GM21367 (cell line): ENCODE measurements at regions not wholly inside any gene's neighbourhood (a gene's known extent, or its start where the extent isn't known, plus 50 kb on each side); places are given as distances from the start of the nearest gene placed in this dataset.

Source experiments
- ATAC-seq: cut with Tn5 transposase; IDR thresholded peaks from one replicate; pipeline ENCODE4 v1.9.1; 2021; ENCODE audit not compliant: unreplicated experiment

DNA sequence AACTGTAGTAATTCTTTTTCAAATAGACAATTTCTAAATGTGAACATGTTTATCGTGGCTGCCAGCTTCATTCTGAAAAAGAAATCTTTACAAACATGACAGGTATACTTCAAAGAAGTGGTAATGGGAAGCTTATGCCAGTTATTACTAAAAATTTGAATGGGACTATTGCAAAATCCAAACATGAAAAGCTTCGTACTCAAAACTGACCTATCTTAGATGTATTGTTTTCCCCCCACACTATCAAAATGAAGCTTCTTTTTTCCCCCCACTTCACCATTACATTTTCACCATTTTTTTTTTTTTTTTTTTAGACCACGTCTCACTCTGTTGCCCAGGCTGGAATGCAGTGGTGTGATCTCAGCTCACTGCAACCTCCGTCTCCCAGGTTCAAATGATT lies 50.4 kb upstream of the SERTAD2 start:
- no peak for ATAC-seq

DNA sequence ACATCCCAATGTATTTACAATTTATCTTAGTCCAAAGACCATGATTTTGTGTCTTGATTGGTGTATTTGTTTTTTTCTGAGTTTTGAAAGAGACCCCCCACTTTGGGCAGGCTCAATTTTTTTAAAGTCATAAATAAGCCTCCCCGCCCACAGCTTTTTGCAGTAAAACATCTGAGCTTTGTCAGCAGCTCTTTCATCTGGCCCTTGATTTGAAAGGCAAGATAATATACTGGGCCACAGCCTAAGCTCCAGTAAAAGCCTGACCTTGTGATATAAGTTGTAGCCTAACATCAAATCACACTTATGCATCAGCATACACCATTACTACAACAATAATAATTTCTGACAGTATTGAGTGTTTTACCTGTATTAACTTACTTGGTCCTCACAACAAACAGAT lies 51.3 kb upstream of the SERTAD2 start:
- no peak for ATAC-seq

DNA sequence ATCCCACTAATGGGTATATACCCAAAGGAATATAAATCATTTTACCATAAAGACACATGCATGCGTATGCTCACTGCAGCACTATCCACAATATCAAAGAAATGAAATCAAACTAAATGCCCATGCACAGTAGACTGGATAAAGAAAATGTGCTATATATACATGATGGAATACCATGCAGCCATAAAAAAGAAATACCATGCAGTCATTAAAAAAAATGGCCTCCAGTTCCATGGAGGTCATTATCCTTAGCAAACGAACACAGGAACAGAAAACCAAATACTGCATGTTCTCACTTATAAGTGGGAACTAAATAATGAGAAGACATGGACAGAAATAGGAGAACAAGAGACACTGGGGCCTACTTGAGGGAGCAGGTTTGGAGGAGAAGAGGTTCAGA lies 53.6 kb upstream of the SERTAD2 start:
- no peak for ATAC-seq

GRCh38 chr2:64708829-64709228 lies 55.1 kb upstream of the SERTAD2 start:
- ATAC-seq: no peak

DNA sequence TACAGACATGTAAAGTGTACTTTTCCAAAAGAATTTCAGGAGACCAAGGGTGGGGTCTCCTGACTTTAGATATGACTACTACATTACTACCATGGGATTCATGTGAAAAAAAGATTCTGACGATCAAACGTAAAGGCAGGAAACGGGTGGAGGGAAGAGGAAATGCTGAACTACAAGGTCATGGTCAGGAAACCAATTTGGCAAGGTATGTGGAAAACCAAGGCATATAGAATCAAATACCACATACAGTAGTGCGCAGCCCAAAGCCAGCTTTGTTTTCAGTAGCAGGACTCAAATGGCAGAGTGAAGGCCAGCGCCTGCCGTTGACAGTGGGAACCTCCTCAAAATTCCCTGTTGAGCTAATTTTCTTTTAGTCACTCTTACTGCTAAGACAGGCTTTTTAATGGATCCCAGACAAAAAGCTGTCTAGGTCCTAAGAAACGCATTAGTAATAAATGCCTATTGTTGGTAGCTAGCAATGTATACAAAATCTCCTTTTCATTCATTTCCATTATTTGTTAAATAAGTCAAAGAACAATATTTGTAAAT lies 57.6 kb upstream of the SERTAD2 start:
- no peak for ATAC-seq

DNA sequence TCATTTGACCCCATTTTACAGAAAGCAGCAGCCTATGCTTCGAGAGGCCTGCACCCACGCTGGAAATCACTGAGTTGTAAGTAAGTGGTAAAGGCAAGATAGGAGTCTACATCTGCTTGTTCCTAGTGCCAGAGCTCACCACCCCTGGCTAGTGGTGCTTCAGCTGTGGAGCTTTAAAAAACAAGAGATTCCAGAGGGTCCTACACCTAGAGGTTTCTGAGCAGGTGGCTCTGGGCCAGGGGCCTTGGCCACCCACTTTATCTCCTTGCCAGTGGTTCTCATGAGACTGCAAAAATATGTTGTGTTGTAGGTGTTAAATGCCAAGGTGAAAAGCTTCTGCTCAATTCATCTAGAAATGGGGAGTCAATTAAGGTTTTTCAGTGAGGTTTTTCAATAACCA lies 60.0 kb upstream of the SERTAD2 start:
- ATAC-seq: no peak

GRCh38 chr2:64716569-64716968 lies 62.9 kb upstream of the SERTAD2 start:
- ATAC-seq: no peak

- no peak for ATAC-seq
Measured at GRCh38 chr2:64718250-64718885, 64.7 kb upstream of the SERTAD2 start.

DNA sequence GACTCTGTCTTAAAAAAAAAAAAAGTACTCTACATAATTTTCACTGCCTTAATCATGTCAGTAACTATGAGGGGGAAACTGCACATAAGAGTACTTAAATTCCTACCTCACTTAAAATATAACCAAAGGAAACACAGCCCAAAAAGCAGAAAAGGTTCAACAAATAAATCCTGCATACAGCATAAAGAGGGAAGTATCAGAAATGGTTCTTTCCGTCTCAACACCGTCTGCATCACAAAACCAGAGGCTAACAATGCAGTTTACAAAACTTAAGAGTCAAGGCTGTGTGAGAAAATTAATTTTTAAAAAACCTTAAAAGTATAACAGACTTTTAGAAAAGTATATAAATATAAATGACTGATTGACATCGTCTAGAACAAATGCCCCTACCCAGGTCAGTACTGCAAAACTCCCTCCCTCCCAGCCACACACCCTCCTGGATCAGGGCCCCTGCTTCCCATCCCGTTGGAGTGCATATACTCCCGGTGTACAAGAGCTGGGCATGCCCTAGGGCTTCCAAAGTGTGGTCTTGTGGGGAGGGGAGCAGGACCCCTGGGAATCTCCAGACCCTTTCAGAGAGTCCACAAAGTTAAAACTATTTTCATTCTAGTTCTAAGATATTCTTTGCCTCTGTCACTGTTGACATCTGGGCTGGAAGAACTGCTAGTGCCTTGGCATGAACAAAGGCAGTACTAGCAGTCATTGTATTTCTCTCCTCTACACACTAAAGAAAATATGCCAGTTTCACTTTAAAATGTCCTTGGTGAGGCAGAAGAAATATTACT lies 67.0 kb upstream of the SERTAD2 start:
- ATAC-seq: no peak

- ATAC-seq: no peak
Measured at GRCh38 chr2:64721320-64721623, 67.6 kb upstream of the SERTAD2 start.

- ATAC-seq: no peak
Measured at GRCh38 chr2:64722291-64723044, 68.8 kb upstream of the SERTAD2 start.

DNA sequence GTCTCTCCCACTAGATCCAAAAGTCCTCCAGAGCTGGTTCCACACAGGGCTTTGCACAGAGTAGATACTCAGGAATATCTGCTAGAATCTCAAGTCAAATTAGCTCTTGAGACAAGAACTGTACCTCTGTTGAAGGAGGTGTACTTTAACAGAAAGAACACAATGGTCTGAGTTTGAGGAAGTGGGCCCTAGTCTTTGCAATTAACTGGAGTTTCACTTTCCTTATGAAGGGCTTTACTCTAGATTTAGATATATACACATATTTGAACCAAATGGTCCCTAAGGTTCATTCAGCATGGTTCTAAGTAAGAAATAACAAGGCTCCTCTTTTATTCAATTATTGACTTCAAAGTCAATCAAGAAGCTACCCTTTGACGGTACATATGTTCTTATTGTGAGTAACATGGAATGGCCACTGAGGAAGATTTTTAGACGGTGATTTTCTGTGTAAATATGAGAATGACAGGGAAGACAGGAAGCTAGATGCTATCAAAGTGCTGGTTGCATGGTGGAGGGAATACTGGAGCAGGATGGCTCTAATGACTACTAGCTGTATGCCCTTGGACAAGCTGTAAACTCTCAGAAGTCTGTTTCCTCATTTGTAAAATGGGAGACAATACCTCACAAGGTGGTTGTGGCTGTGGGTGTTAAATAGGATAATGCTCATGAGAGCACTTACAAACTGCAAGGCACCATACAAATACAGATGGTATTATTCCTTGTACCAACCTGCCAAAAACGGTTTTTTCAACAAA lies 73.5 kb upstream of the SERTAD2 start:
- ATAC-seq: peak; percentile 81

DNA sequence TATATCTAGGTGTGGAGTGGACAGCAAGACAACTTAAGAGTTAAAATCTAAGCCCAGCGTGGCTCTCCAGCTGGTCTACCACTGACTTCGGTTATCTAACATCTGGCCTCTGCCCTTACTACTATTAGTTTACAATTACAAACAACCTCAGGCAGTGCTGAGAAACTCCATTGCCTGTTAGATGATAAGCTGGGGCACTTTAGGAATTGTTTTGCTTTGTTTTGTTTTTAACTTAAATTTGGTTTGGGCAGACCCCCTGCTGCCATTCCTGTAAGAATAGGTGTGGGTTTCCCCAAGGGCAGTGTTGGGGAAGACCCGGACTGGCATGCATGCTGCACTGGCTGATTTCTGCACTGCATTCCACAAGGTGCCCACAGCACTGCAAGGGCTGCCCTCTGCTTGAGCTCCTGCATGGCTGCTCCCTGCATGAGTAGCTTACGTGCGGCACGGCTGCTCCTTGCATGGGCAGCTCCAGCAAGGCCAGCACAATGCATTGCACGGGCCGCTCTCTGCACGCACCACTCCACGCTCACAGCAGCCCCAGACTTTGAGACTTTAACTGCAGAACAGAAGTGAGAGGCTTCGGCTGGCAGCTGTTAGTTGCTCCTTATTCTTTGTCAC lies 74.2 kb upstream of the SERTAD2 start:
- no peak for ATAC-seq

DNA sequence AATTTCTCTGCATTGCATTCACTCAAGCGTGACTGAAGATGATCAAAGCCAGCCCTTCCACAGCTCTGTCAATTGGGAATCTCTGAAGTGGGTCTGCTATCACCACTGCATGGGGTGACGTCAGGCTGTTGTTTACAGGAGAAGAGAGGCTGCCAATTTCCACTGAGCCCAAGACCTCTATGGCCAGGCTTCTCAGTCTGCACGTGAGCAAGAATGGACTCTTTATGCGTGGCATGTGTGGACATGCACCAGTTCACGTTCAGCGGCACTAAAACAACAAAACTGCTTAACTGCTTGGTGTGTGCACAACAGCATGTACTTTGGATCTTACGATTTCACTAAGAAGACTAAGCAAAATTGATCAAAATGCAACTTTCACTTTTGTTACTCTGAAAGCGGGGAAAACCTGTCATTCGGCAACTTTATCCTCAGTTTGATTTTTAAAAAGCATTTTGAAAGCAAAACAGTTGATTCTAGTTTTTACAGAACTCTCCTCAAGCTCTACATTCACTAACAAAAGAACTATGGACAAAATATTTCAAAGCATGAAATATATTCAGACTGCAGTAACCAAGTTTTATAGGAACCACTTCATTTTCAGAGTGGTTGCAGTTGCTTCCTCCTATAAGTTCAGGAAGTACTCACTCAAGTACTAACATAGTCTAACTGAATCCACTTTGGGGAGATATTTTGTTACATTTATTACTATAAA lies 77.0 kb upstream of the SERTAD2 start:
- ATAC-seq: no peak

- no peak for ATAC-seq
Measured at GRCh38 chr2:64731263-64731643, 77.5 kb upstream of the SERTAD2 start.

GRCh38 chr2:64731746-64732145 lies 78.0 kb upstream of the SERTAD2 start:
- ATAC-seq: no peak

- no peak for ATAC-seq
Measured at GRCh38 chr2:64732146-64732545, 78.4 kb upstream of the SERTAD2 start.

- no peak for ATAC-seq
Measured at GRCh38 chr2:64735504-64735903, 81.8 kb upstream of the SERTAD2 start.

GRCh38 chr2:64737547-64737946 lies 83.8 kb upstream of the SERTAD2 start:
- no peak for ATAC-seq

DNA sequence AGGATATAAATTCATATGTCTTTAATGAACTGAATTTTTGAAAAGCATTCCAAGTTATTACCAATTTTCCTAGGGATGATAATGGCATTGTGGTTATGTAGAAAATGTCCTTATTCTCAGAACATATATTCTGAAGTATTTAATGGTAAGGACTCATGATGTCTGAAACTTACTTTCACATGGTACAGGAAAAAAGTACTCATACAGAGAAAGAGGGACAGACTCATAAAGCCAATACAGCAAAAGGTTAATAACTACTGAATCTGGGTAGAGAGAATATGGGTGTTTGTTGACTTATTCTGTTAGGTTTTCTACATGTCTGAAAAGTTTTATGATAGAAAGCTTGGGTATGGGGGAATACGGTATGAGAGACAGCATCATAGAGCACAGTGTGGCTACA lies 84.3 kb upstream of the SERTAD2 start:
- no peak for ATAC-seq
